Neural progenitor cell (in vitro differentiated cells): ENCODE measurements at regions not wholly inside any gene's neighbourhood (a gene's known extent, or its start where the extent isn't known, plus 50 kb on each side); places are given as distances from the start of the nearest gene placed in this dataset.

Experiments
- EZH2phosphoT487 ChIP-seq: fragments of 200-600 bp; sonication (generic); IDR thresholded peaks from 2 replicates; pipeline ENCODE4 v1.6.1; 2017; ENCODE audit warnings: antibody characterized with exemption
- TF ChIP-seq, protein P1 (sequence below): fragments of 200-600 bp; sonication (generic); IDR thresholded peaks from 2 replicates; pipeline ENCODE4 v1.5.1; 2017; ENCODE audit warnings: antibody characterized with exemption, mild to moderate bottlenecking

DNA sequence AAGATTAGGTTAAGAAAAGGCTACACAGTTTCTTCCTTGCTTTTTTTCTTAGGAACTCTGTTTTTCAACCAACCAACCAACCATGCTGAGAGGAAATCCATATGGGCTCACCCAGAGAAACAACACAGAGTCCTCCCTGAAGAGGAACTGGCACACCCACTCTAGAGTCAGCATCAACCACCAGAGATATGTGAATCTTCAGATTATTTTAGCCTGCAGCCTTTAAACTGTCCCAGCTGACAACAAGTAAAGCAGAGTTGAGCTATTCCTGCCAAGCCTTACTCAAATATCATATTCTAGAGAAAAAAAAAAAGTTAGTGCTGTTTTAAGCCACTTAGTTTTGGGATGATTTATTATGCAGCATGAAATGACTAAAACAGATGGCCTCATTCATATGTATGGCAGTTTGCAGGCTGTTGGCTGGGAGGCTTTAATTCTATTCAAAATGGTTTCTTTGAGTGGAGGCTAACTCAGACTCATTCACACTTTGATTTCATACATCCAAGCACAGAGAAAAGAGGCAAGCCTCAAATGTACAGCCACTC, 1637.7 kb upstream of the LRRTM1 start:
- TF ChIP-seq, protein P1, sequence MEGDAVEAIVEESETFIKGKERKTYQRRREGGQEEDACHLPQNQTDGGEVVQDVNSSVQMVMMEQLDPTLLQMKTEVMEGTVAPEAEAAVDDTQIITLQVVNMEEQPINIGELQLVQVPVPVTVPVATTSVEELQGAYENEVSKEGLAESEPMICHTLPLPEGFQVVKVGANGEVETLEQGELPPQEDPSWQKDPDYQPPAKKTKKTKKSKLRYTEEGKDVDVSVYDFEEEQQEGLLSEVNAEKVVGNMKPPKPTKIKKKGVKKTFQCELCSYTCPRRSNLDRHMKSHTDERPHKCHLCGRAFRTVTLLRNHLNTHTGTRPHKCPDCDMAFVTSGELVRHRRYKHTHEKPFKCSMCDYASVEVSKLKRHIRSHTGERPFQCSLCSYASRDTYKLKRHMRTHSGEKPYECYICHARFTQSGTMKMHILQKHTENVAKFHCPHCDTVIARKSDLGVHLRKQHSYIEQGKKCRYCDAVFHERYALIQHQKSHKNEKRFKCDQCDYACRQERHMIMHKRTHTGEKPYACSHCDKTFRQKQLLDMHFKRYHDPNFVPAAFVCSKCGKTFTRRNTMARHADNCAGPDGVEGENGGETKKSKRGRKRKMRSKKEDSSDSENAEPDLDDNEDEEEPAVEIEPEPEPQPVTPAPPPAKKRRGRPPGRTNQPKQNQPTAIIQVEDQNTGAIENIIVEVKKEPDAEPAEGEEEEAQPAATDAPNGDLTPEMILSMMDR, result no peak
- no peak for TF ChIP-seq EZH2phosphoT487
